Loucy (cell line): ENCODE measurements at regions not wholly inside any gene's neighbourhood (a gene's known extent, or its start where the extent isn't known, plus 50 kb on each side); places are given as distances from the start of the nearest gene placed in this dataset.

ENCODE experiments used
- H2AFZ ChIP-seq: fragments of 200-600 bp; sonication (generic); 2 replicates; pipeline ENCODE4 v1.6.0; 2016; ENCODE audit warnings: antibody characterized with exemption, mild to moderate bottlenecking, low read length, moderate library complexity
- H3F3A ChIP-seq: fragments of 200-600 bp; 2 replicates; pipeline ENCODE4 v1.6.0; 2016; ENCODE audit warnings: antibody characterized with exemption, low read depth, mild to moderate bottlenecking
- H3K27me3 ChIP-seq: fragments of 200-600 bp; sonication (generic); 2 replicates; pipeline ENCODE4 v1.6.1; 2014; ENCODE audit warnings: low read length, mild to moderate bottlenecking; ENCODE audit not compliant: insufficient read depth, poor library complexity, severe bottlenecking
- H3K36me3 ChIP-seq: fragments of 200-600 bp; sonication (generic); 2 replicates; pipeline ENCODE4 v1.6.1; 2016; ENCODE audit warnings: low read length; ENCODE audit not compliant: insufficient read depth
- H3K4me1 ChIP-seq: fragments of 200-600 bp; sonication (generic); 2 replicates; pipeline ENCODE4 v1.5.1; 2014; ENCODE audit warnings: low read length, mild to moderate bottlenecking; ENCODE audit not compliant: insufficient read depth, poor library complexity, severe bottlenecking
- H3K4me2 ChIP-seq: fragments of 200-600 bp; sonication (generic); 2 replicates; pipeline ENCODE4 v1.6.0; 2014; ENCODE audit warnings: antibody characterized with exemption, low read length, low read depth, mild to moderate bottlenecking; ENCODE audit not compliant: poor library complexity, severe bottlenecking
- H3K4me3 ChIP-seq: fragments of 200-600 bp; sonication (generic); 2 replicates; pipeline ENCODE4 v1.5.1; 2014; ENCODE audit warnings: low read length, mild to moderate bottlenecking, mixed read lengths; ENCODE audit not compliant: poor library complexity, severe bottlenecking
- H3K79me2 ChIP-seq: fragments of 200-600 bp; sonication (generic); 2 replicates; pipeline ENCODE4 v1.6.1; 2014; ENCODE audit warnings: low read length; ENCODE audit not compliant: insufficient read depth
- H3K9ac ChIP-seq: fragments of 200-600 bp; sonication (generic); 2 replicates; pipeline ENCODE4 v1.6.0; 2014; ENCODE audit warnings: mild to moderate bottlenecking, low read depth, low read length, moderate library complexity; ENCODE audit not compliant: poor library complexity, severe bottlenecking
- H3K9me2 ChIP-seq: fragments of 200-600 bp; sonication (generic); replicated peaks from 2 replicates; pipeline ENCODE4 v1.6.1; 2016; ENCODE audit warnings: low read depth, low read length, mixed read lengths
- H3K9me3 ChIP-seq: fragments of 200-600 bp; sonication (generic); 2 replicates; pipeline ENCODE4 v1.6.1; 2014; ENCODE audit warnings: mild to moderate bottlenecking, antibody characterized with exemption, low read length, low read depth; ENCODE audit not compliant: insufficient read depth
- H4K20me1 ChIP-seq: fragments of 200-600 bp; sonication (generic); 2 replicates; pipeline ENCODE4 v1.6.0; 2014; ENCODE audit warnings: antibody characterized with exemption, low read length, mild to moderate bottlenecking; ENCODE audit not compliant: insufficient read depth, poor library complexity, severe bottlenecking
- CTCF ChIP-seq: fragments of 200-600 bp; sonication (generic); conservative IDR thresholded peaks from 2 replicates; pipeline ENCODE4 v1.5.1; 2014; ENCODE audit warnings: mild to moderate bottlenecking, antibody characterized with exemption, low read length
- EZH2phosphoT487 ChIP-seq: fragments of 200-600 bp; IDR thresholded peaks from 2 replicates; pipeline ENCODE4 v1.6.1; 2018; ENCODE audit warnings: antibody characterized with exemption, mild to moderate bottlenecking, moderate library complexity, borderline replicate concordance

DNA sequence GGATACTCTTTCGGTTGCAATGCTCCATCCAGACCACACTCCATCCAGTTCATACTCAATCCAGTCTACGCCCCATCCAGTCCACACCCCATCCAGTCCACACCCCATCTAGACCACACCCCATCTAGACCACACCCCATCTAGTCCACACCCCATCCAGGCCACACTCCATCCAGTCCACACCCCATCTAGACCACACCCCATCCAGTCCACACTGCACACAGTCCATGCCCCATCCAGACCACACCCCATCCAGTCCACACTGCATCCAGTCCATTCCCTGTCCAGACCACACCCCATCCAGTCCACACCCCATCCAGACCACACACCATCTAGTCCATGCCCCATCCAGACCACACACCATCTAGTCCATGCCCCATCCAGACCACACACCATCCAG is 116.0 kb upstream of the RTL1 start:
- Histone ChIP-seq H3K9ac (no peak overlapping the region), H3K4me3 (no peak overlapping the region), H3F3A (no peaks in the 10 kb centered on the region), H3K4me2 (no peak overlapping the region), H3K9me2 (no peaks in the 10 kb centered on the region), H3K4me1 (no peaks in the 10 kb centered on the region), H2AFZ (no peak overlapping the region), H4K20me1 (no peaks in the 10 kb centered on the region), H3K9me3 (peaks cover 13% of the 10 kb centered on the region; the same call in 1 of the 2 replicates), H3K36me3 (no peaks in the 10 kb centered on the region), H3K27me3 (no peaks in the 10 kb centered on the region), H3K79me2 (no peaks in the 10 kb centered on the region)
- TF ChIP-seq EZH2phosphoT487 = no peak
- no peak for TF ChIP-seq CTCF

DNA sequence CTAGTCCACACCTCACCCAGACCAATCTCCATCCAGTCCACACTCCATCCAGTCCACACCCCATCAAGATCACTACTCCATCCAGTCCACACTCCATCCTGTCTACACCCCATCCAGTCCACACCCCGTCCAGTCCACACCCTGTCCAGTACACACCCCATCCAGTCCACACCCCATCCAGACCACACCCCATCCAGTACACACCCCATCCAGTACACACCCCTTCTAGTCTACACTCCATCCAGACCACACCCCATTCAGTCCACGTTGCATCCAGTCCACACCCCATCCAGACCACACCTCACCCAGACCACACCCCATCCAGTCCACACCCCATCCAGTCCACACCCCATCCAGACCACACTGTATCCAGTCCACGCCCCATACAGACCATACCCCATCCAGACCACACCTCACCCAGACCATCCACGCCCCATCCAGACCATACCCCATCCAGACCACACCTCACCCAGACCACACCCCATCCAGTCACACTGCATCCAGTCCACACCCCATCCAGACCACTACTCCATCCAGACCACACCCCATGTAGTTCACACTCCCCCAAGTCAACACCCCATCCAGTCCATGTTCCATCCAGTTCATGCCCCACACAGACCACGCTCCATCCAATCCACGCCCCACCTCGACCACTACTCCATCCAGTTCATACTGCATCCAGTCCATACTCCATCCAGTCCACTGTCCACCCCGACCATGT is 116.6 kb upstream of the RTL1 start:
- Histone ChIP-seq H3K9me3 (peaks cover 13% of the 10 kb centered on the region; the same call in 1 of the 2 replicates), H3K79me2 (no peaks in the 10 kb centered on the region), H3K4me3 (no peak overlapping the region), H2AFZ (no peak overlapping the region), H3K9me2 (no peaks in the 10 kb centered on the region), H4K20me1 (no peaks in the 10 kb centered on the region), H3K4me2 (no peak overlapping the region), H3F3A (no peaks in the 10 kb centered on the region), H3K27me3 (no peaks in the 10 kb centered on the region), H3K9ac (no peak overlapping the region), H3K36me3 (no peaks in the 10 kb centered on the region), H3K4me1 (no peaks in the 10 kb centered on the region)
- TF ChIP-seq EZH2phosphoT487 = no peak
- TF ChIP-seq CTCF = no peak

GRCh38 chr14:101020834-101021370 is 117.4 kb upstream of the RTL1 start:
- Histone ChIP-seq H3K9me3 (peaks cover 13% of the 10 kb centered on the region; the same call in 1 of the 2 replicates), H3K4me1 (no peaks in the 10 kb centered on the region), H3K9me2 (no peaks in the 10 kb centered on the region), H3K27me3 (no peaks in the 10 kb centered on the region), H3F3A (no peaks in the 10 kb centered on the region), H2AFZ (no peak overlapping the region), H3K79me2 (no peaks in the 10 kb centered on the region), H3K36me3 (no peaks in the 10 kb centered on the region), H3K4me2 (no peak overlapping the region), H3K9ac (no peak overlapping the region), H3K4me3 (no peak overlapping the region), H4K20me1 (no peaks in the 10 kb centered on the region)
- TF ChIP-seq EZH2phosphoT487 = no peak
- no peak for TF ChIP-seq CTCF
